B cell (primary cell): ENCODE measurements at regions not wholly inside any gene's neighbourhood (a gene's known extent, or its start where the extent isn't known, plus 50 kb on each side); places are given as distances from the start of the nearest gene placed in this dataset.

Source experiments
- ATAC-seq: fragments of 200-7000 bp; cut with Tn5 transposase; one replicate; pipeline ENCODE4 v1.10.0; 2021; ENCODE audit warnings: low read depth, mild to moderate bottlenecking, moderate number of reproducible peaks, moderate library complexity
- CTCF ChIA-PET: fragments of 350-600 bp; sonication (Branson Sonifier 250); formaldehyde crosslinking; loops from one replicate; lab custom pipeline; 2021; ENCODE audit warnings: antibody characterized with exemption, inconsistent platforms; lab: Charles Lee
- POLR2A ChIA-PET: fragments of 350-600 bp; sonication (Branson Sonifier 250); formaldehyde crosslinking; loops from one replicate; lab custom pipeline; 2021; ENCODE audit warnings: antibody characterized with exemption; lab: Charles Lee
- DNase-seq: peaks from one replicate; pipeline ENCODE4 v3.0.0; 2013
- H2AFZ ChIP-seq: 2 replicates; pipeline ENCODE4 v1.6.1; 2012; ENCODE audit warnings: mild to moderate bottlenecking, low read depth, low read length; ENCODE audit not compliant: insufficient read depth, poor library complexity, severe bottlenecking
- H3K27ac ChIP-seq, 2 donors: 1 replicate in 1 of 2; 2 replicates in 1 of 2; pipeline ENCODE4 v1.5.1; 2012 to 2013; ENCODE audit warnings: low read length in 2 of 2, mild to moderate bottlenecking in 2 of 2, moderate library complexity in 1 of 2
- H3K27me3 ChIP-seq, 4 experiments: fragments of 200-600 bp in 1 of 4; sonication (generic) in 1 of 4; replicated peaks in 1 of 4; 1 replicate in 2 of 4; 2 replicates in 2 of 4; pipeline versions ENCODE4 v1.6.1 to v1.7.0; 2013 to 2016; ENCODE audit warnings: low read length in 3 of 4, mild to moderate bottlenecking in 2 of 4, mixed read lengths in 1 of 4, moderate library complexity in 1 of 4; ENCODE audit not compliant: insufficient read depth in 4 of 4, control insufficient read depth in 3 of 4; ENCODE audit errors: control extremely low read depth in 1 of 4
- H3K36me3 ChIP-seq, 2 experiments: replicated peaks in 1 of 2; 1 replicate in 1 of 2; 2 replicates in 1 of 2; pipeline versions ENCODE4 v1.6.1 to v1.7.1; 2013; ENCODE audit warnings: low read length in 1 of 2; ENCODE audit not compliant: insufficient read depth in 2 of 2, control insufficient read depth in 1 of 2; ENCODE audit errors: control extremely low read depth in 1 of 2, extremely low read depth in 1 of 2
- H3K4me1 ChIP-seq, 2 donors: fragments of 200-600 bp in 1 of 2; sonication (generic) in 1 of 2; 1 replicate in 1 of 2; 2 replicates in 1 of 2; pipeline versions ENCODE4 v1.5.1 to v1.6.1; 2013 to 2017; ENCODE audit warnings: low read length in 2 of 2; ENCODE audit not compliant: control insufficient read depth in 2 of 2, insufficient read depth in 2 of 2
- H3K4me2 ChIP-seq: replicated peaks from 2 replicates; pipeline ENCODE3; 2012; ENCODE audit warnings: mild to moderate bottlenecking, low read depth, low read length; ENCODE audit not compliant: poor library complexity, severe bottlenecking
- H3K4me3 ChIP-seq, 5 experiments: fragments of 200-600 bp in 1 of 5; sonication (generic) in 1 of 5; 1 replicate in 3 of 5; 2 replicates in 2 of 5; pipeline versions ENCODE4 v1.5.1 to v1.7.0; 2011 to 2016; ENCODE audit warnings: low read length in 4 of 5, mild to moderate bottlenecking in 4 of 5, low read depth in 2 of 5, control low read depth in 1 of 5, moderate library complexity in 1 of 5; ENCODE audit not compliant: insufficient read depth in 1 of 5; ENCODE audit errors: control extremely low read depth in 1 of 5, extremely low read depth in 1 of 5
- H3K79me2 ChIP-seq: fragments of 200-600 bp; sonication (generic); one replicate; pipeline ENCODE4 v1.6.0; 2016; ENCODE audit warnings: low read length; ENCODE audit not compliant: control insufficient read depth, insufficient read depth
- H3K9ac ChIP-seq: fragments of 200-600 bp; sonication (generic); 2 replicates; pipeline ENCODE4 v1.6.1; 2017; ENCODE audit warnings: mild to moderate bottlenecking, low read length, moderate library complexity
- H3K9me3 ChIP-seq, 3 donors: one replicate each; pipeline versions ENCODE4 v1.6.1 to v1.7.1; 2013; ENCODE audit warnings: low read length in 2 of 3; ENCODE audit not compliant: control insufficient read depth in 2 of 3, insufficient read depth in 1 of 3; ENCODE audit errors: control extremely low read depth in 1 of 3
- H4K20me1 ChIP-seq: 2 replicates; pipeline ENCODE4 v1.6.0; 2012; ENCODE audit warnings: mild to moderate bottlenecking, low read length; ENCODE audit not compliant: insufficient read depth, control insufficient read depth, poor library complexity, severe bottlenecking
- H3K27ac Mint-ChIP-seq: one replicate; pipeline ENCODE4 v1.8.0; 2021; ENCODE audit warnings: mixed read lengths
- H3K27me3 Mint-ChIP-seq: one replicate; pipeline ENCODE4 v1.8.0; 2021; ENCODE audit warnings: mixed read lengths
- H3K4me1 Mint-ChIP-seq: one replicate; pipeline ENCODE4 v1.8.0; 2021; ENCODE audit warnings: mixed read lengths
- H3K4me3 Mint-ChIP-seq: one replicate; pipeline ENCODE4 v1.8.0; 2021; ENCODE audit warnings: mixed read lengths
- H3K9me3 Mint-ChIP-seq: one replicate; pipeline ENCODE4 v1.8.0; 2022; ENCODE audit warnings: mixed read lengths; ENCODE audit not compliant: insufficient read depth
- CTCF ChIP-seq: fragments of 200-600 bp; IDR thresholded peaks from one replicate; pipeline ENCODE4 v1.8.0; 2022; ENCODE audit warnings: antibody characterized with exemption, mild to moderate bottlenecking
- EZH2 ChIP-seq: IDR thresholded peaks from 2 replicates; pipeline ENCODE4 v1.6.1; 2012; ENCODE audit warnings: borderline replicate concordance, low read depth, mild to moderate bottlenecking, moderate library complexity, low read length; ENCODE audit not compliant: insufficient read depth, poor library complexity, severe bottlenecking
- WGBS: methylation state at CpG from one replicate; pipeline ENCODE4 v1.1.5; 2013; ENCODE audit warnings: missing lambda C conversion rate; ENCODE audit not compliant: insufficient coverage; 5-methylcytosine and 5-hydroxymethylcytosine counted together
- intact Hi-C: fragments of 100-400 bp; cut with micrococcal nuclease; formaldehyde crosslinking; loops from one replicate; pipeline ENCODE4 v1.10.0; 2022

GRCh38 chr4:134911941-134912340 lies 710.4 kb upstream of the PABPC4L start:
- Histone ChIP-seq H3K36me3 (no peaks in the 10 kb centered on the region), H3K9ac (no peak overlapping the region), H3K9me3 (no peaks in the 10 kb centered on the region), H3K4me3 (no peak overlapping the region), H3K27ac (no peak overlapping the region), H4K20me1 (no peaks in the 10 kb centered on the region), H3K27me3 (no peaks in the 10 kb centered on the region), H2AFZ (no peak overlapping the region), H3K4me1 (no peaks in the 10 kb centered on the region), H3K79me2 (no peaks in the 10 kb centered on the region), H3K4me2 (no peak overlapping the region)
- H3K4me1 Mint-ChIP-seq = no peaks in the 10 kb centered on the region
- no peaks in the 10 kb centered on the region for H3K27me3 Mint-ChIP-seq
- 0% methylated on average over 1 of the region's 2 CpGs for WGBS
- peaks cover 2% of the 10 kb centered on the region for H3K9me3 Mint-ChIP-seq
- intact Hi-C loops = no loop called here
- no peak overlapping the region for H3K27ac Mint-ChIP-seq
- ChIA-PET POLR2A (no interaction called here), CTCF (no interaction called here)
- H3K4me3 Mint-ChIP-seq = no peak overlapping the region
- DNase-seq = no peak
- no peak for TF ChIP-seq EZH2
- TF ChIP-seq CTCF = no peak
- ATAC-seq = no peak

- Histone ChIP-seq H2AFZ (no peak overlapping the region), H3K27me3 (no peaks in the 10 kb centered on the region), H3K36me3 (no peaks in the 10 kb centered on the region), H3K79me2 (no peaks in the 10 kb centered on the region), H3K4me2 (no peak overlapping the region), H3K4me1 (no peaks in the 10 kb centered on the region), H3K27ac (no peak overlapping the region), H3K4me3 (no peak overlapping the region), H3K9me3 (no peaks in the 10 kb centered on the region), H4K20me1 (no peaks in the 10 kb centered on the region), H3K9ac (no peak overlapping the region)
- no peak for TF ChIP-seq CTCF
- TF ChIP-seq EZH2 = no peak
- Mint-ChIP-seq H3K9me3 (peaks cover 2% of the 10 kb centered on the region), H3K4me3 (no peak overlapping the region), H3K27ac (no peak overlapping the region), H3K27me3 (no peaks in the 10 kb centered on the region), H3K4me1 (no peaks in the 10 kb centered on the region)
- ChIA-PET CTCF (no interaction called here), POLR2A (no interaction called here)
- no CpG with 5 or more reads among the region's 2 CpGs for WGBS
- ATAC-seq = no peak
- intact Hi-C loops = no loop called here
- DNase-seq = no peak
Measured at GRCh38 chr4:134906404-134907023, 704.9 kb upstream of the PABPC4L start.
